Heart left ventricle (tissue), 16 donors: ENCODE measurements at regions not wholly inside any gene's neighbourhood (a gene's known extent, or its start where the extent isn't known, plus 50 kb on each side); places are given as distances from the start of the nearest gene placed in this dataset.

Source experiments
- ATAC-seq, 4 donors: fragments of 200-7000 bp; cut with Tn5 transposase; one replicate each; pipeline ENCODE4 v1.9.1; 2020 to 2022; ENCODE audit warnings: moderate library complexity in 4 of 4, mild to moderate bottlenecking in 3 of 4, moderate number of reproducible peaks in 1 of 4
- DNase-seq, 5 donors: peaks; one replicate each; pipeline ENCODE4 v3.0.0-alpha.2; 2020
- H3K27ac ChIP-seq, 12 donors: fragments of 200-600 bp; sonication (generic) in 4 of 12; one replicate each; pipeline versions ENCODE4 v1.5.0 to v1.8.0; 2016 to 2022; ENCODE audit warnings: mild to moderate bottlenecking in 2 of 12
- H3K27me3 ChIP-seq, 9 donors: fragments of 200-600 bp; sonication (generic) in 2 of 9; one replicate each; pipeline versions ENCODE4 v1.5.1 to v1.8.0; 2016 to 2022; ENCODE audit warnings: mild to moderate bottlenecking in 3 of 9
- H3K36me3 ChIP-seq, 9 donors: fragments of 200-600 bp; sonication (generic) in 2 of 9; one replicate each; pipeline versions ENCODE4 v1.5.0 to v1.8.0; 2018 to 2022; ENCODE audit warnings: mild to moderate bottlenecking in 2 of 9
- H3K4me1 ChIP-seq, 12 donors: fragments of 200-600 bp; sonication (generic) in 4 of 12; one replicate each; pipeline versions ENCODE4 v1.5.0 to v1.8.0; 2016 to 2022; ENCODE audit warnings: mild to moderate bottlenecking in 3 of 12
- H3K4me3 ChIP-seq, 12 donors: fragments of 200-600 bp; sonication (generic) in 4 of 12; one replicate each; pipeline versions ENCODE4 v1.5.0 to v1.8.0; 2017 to 2022; ENCODE audit warnings: mild to moderate bottlenecking in 9 of 12, moderate library complexity in 4 of 12
- H3K9me3 ChIP-seq, 12 donors: fragments of 200-600 bp; sonication (generic) in 4 of 12; one replicate each; pipeline versions ENCODE4 v1.5.0 to v1.8.0; 2016 to 2022; ENCODE audit warnings: mild to moderate bottlenecking in 1 of 12
- CTCF ChIP-seq, 12 donors: fragments of 200-600 bp; sonication (generic) in 4 of 12; IDR thresholded peaks; one replicate each; pipeline versions ENCODE4 v1.5.0 to v1.8.0; 2018 to 2022; ENCODE audit warnings: antibody characterized with exemption in 12 of 12, mild to moderate bottlenecking in 5 of 12
- POLR2A ChIP-seq, 2 donors: fragments of 450-650 bp; IDR thresholded peaks; one replicate each; pipeline ENCODE4 v1.6.1; 2017; ENCODE audit warnings: antibody characterized with exemption in 2 of 2, mild to moderate bottlenecking in 2 of 2, moderate library complexity in 2 of 2
- WGBS, 4 donors: extraction: QIAGEN DNeasy Blood & Tissue Kit in 2 of 4; methylation state at CpG; one replicate each; pipeline versions ENCODE4 v1.1.5 to v1.1.7; 2013 to 2018; 5-methylcytosine and 5-hydroxymethylcytosine counted together
- intact Hi-C, 10 donors: fragments of 100-400 bp; cut with DNase I; formaldehyde crosslinking; loops; one replicate each; pipeline versions ENCODE4 v1.11.1 to v1.14.2; 2022
- donor health status: ischemic (EF 13 %, LVEDD 7.1; RV severe dilation, severe dysfunction).
- donor health status: healthy with polysubstance abuse.
- donor health status: DM: no; HTN: yes; CAD: no.
- donor health status: DM: no; HTN: no; CAD: no.
- donor health status: ischemic (EF 25% LVEDD 6.9; RV normal size, moderate dysfunction).
- donor health status: ischemic (EF 25% LVEDD 5.7; RV mildly dilated, moderate dysfunction).
- donor health status: healthy.
- donor health status: DM: yes; HTN: yes; CAD: no.
- donor health status: ischemic (EF 35%, LVEDD 5.7; RV mildly dilated, moderate dysfunction).
- donor health status: nonischemic (EF 11% LVEDD 7.7; RV severe dilation, severe dysfunction).
- donor health status: DM: yes; HTN: yes; CAD: no.
- donor health status: PGD.
- donor health status: ischemic (EF 29% LVEDD 5.4; RV normal size, mild dysfunction).
- donor health status: nonischemic (EF 23%, LVEDD 6.1; RV moderate dilation, normal function).

- no peak for TF ChIP-seq POLR2A (IDR thresholded peaks at IDR 0.05)
- TF ChIP-seq CTCF (IDR thresholded peaks at IDR 0.05) = no peak
- no peak for DNase-seq
- intact Hi-C loops = no loop called here
- peaks cover 0 to 11% (median 0%) of the 10 kb centered on the region in 12 donors for H3K9me3 ChIP-seq
- H3K4me3 ChIP-seq = no peak overlapping the region
- no peaks in the 10 kb centered on the region for H3K4me1 ChIP-seq
- no peaks in the 10 kb centered on the region for H3K36me3 ChIP-seq
- no peak for ATAC-seq
- WGBS, 4 donors = 64 to 77% (median 69%) methylated on average over 8 of the region's 8 CpGs
- no peaks in the 10 kb centered on the region for H3K27me3 ChIP-seq
- H3K27ac ChIP-seq = no peak overlapping the region
Observed at GRCh38 chrX:1717373-1717772, 102.5 kb downstream of the ASMT start.

- H3K27me3 ChIP-seq = no peaks in the 10 kb centered on the region
- ATAC-seq = no peak
Observed at GRCh38 chrX:1719270-1719669, 104.4 kb downstream of the ASMT start.

GRCh38 chrX:1720836-1721235, 106.0 kb downstream of the ASMT start:
- Histone ChIP-seq H3K4me1 (no peaks in the 10 kb centered on the region), H3K27me3 (no peaks in the 10 kb centered on the region), H3K36me3 (no peaks in the 10 kb centered on the region), H3K9me3 (peaks cover 0 to 11% (median 0%) of the 10 kb centered on the region in 12 donors), H3K4me3 (no peak overlapping the region), H3K27ac (no peak overlapping the region)
- TF ChIP-seq CTCF (IDR thresholded peaks at IDR 0.05) = no peak
- TF ChIP-seq POLR2A (IDR thresholded peaks at IDR 0.05) = no peak
- DNase-seq (no peak), ATAC-seq (no peak)
- 68 to 79% (median 72%) methylated on average over 3 of the region's 3 CpGs for WGBS, 4 donors
- intact Hi-C loops = no loop called here

More at GRCh38 chrX:1719270-1719669, 104.4 kb downstream of the ASMT start:
- Histone ChIP-seq H3K27ac (no peak overlapping the region), H3K9me3 (peaks cover 0 to 11% (median 0%) of the 10 kb centered on the region in 12 donors), H3K4me3 (no peak overlapping the region), H3K4me1 (no peaks in the 10 kb centered on the region), H3K36me3 (no peaks in the 10 kb centered on the region)
- TF ChIP-seq CTCF (IDR thresholded peaks at IDR 0.05) (no peak), POLR2A (IDR thresholded peaks at IDR 0.05) (no peak)
- 33 to 54% (median 42%) methylated on average over 2 of the region's 2 CpGs for WGBS, 4 donors
- DNase-seq = no peak
- intact Hi-C loops = no loop called here

- H3K4me3 ChIP-seq = no peak overlapping the region
- no peaks in the 10 kb centered on the region for H3K27me3 ChIP-seq
- no peaks in the 10 kb centered on the region for H3K4me1 ChIP-seq
- 48 to 62% (median 55%) methylated on average over 8 of the region's 8 CpGs for WGBS, 4 donors
- intact Hi-C loops = no loop called here
- DNase-seq = no peak
- no peaks in the 10 kb centered on the region for H3K9me3 ChIP-seq
- no peak for TF ChIP-seq POLR2A (IDR thresholded peaks at IDR 0.05)
- no peak for TF ChIP-seq CTCF (IDR thresholded peaks at IDR 0.05)
- H3K27ac ChIP-seq = no peak overlapping the region
- H3K36me3 ChIP-seq = no peaks in the 10 kb centered on the region
- ATAC-seq = no peak
Observed at GRCh38 chrX:1725472-1725871, 110.6 kb downstream of the ASMT start.
